ENCODE measurements at regions not wholly inside any gene's neighbourhood (a gene's known extent, or its start where the extent isn't known, plus 50 kb on each side); places are given as distances from the start of the nearest gene placed in this dataset.

GRCh38 chr2:105943977-105944376 lies 199.3 kb downstream of the NCK2 start:
- no peak for DNase-seq (ENCODE audit: low read depth in 1 of 2, low spot score in 1 of 2)

All from stimulated activated CD4-positive, alpha-beta T cell treated with anti-CD3 and anti-CD28 coated beads, Interleukin-15, amount 100 ng/mL, for 1 hour (primary cell).